Islet of Langerhans (tissue), 1 donor: ENCODE measurements at regions not wholly inside any gene's neighbourhood (a gene's known extent, or its start where the extent isn't known, plus 50 kb on each side); places are given as distances from the start of the nearest gene placed in this dataset.

Experiments
- FAIRE-seq: peaks from one replicate; lab custom pipeline; 2011; peaks lifted over from hg19 to GRCh38; lab: Jason Lieb, UNC

DNA sequence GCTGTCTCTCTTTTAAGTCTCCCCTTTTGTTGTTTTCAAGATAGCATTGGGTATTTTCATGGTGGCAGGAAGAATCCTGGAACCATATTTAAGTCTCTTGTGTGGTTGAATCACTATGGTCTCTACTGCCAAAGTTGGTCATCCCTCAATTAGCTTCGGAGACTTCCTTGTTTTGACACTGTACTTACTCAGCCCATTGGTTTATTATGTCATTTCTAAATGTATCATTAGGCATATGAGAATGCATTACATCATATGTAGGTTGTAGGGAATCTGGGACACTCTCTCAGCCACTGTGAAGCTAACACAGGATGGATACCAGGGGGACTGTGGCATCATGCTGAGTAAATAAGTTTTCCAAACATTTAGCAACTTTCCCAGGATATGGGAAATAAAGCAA, 211.8 kb downstream of the DTHD1 start:
- FAIRE-seq, result no peak

DNA sequence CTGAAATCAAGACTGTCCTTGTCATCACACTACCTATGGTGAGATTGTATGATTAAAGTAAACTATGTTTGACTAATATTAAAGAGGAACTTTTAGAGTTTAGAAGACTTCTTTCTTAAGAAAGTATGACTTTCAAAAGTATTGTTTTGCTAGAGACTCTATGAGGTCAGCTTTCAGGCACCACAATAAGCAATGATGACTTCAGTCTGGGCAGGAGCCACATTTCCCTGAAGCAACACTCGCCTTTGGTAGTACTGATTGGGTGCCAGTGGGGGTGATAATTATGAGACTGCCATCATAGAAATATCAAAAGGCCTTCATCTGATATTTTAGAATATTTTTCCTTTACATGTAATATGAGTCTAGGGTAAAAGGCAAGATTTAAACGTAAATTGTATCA, 212.6 kb downstream of the DTHD1 start:
- no peak for FAIRE-seq

DNA sequence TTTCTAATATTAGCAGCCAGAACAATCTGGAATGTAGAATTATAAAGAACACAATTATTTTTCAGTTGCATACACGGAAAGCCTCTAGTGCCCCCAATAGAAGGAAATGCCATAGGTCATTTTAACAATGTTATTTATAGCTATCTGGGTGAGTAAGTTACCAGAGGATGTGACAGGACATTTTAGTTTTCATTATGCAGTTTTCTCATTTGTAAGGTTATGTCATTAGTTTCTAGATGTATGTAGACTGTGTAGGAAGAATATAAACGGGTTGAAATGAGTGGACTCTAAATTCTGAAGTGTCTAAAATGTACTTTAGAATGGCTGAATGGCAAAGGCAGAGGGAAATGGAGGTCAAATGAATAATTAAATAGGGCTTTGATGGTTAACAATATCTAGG, 213.3 kb downstream of the DTHD1 start:
- FAIRE-seq, result no peak

DNA sequence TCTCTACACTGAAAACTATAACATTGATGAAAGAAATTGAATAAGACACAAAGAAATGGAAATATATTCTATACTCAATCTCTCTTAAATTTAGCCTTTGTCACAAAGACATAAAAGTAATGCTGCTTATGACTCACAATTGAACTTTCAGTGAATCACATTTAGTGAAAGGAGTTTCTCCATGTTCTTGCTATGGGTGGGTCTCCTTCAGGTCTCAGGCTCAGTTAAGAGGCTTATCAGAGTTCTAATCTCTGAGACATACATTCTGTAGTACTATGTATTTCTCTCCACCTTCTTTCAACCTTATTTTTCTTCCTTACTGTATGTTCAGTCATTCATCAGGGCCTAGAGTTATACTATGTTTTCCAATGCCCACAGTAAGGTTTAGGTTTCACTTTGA, 220.9 kb downstream of the DTHD1 start:
- no peak for FAIRE-seq

DNA sequence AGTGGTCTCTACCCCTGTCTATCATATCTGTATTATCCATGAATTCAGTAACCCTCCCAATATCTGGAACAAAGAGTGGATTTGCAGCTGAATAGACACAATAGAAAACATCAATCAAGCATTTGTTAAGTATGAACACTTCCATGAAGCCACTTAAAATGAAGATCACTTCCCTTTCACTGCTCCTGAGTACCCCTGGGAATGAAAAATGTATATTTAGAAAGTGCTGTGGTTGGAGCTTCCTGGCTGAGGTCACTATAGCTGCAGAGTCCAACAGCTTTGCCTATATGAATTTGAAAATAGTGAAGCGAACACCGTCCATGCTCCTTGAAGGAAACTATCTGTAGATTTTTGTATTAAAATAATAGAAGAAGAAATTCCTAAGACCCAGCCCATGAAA, 227.0 kb downstream of the DTHD1 start:
- no peak for FAIRE-seq

DNA sequence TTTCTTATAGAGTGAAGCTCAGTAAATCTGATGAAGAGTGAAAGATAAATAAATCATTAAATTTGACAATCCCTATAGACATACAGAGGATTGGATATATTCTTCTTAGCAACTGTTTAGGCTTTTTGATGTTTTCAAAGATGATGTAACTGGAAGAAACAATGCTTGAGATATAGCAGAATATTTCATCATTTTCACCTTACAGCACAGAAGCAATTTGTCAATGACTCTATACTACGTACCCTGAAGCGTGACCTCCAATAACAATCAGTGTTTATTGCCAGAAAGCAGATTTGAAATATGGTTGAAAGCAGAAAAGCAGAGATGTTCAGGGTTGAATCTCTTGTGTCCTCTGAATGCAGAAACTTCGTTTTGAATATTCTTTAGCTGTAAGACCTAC, 228.4 kb downstream of the DTHD1 start:
- FAIRE-seq, result no peak

DNA sequence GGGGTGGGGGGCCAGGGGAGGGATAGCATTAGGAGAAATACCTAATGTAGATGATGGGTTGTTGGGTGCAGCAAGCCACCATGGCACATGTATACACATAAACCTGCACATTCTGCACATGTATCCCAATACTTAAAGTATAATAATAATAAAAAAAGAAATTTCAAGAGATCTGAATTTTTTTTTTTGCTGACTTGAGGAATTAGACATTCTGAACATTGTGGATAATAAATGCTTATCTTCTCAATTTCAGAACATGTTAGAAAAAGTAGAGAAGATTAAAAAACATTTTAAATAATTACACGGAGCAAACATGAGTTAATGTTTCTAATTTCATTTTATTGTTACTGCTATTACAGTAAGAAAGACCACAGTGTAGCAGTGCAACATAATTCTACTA, 230.4 kb downstream of the DTHD1 start:
- FAIRE-seq, result no peak

DNA sequence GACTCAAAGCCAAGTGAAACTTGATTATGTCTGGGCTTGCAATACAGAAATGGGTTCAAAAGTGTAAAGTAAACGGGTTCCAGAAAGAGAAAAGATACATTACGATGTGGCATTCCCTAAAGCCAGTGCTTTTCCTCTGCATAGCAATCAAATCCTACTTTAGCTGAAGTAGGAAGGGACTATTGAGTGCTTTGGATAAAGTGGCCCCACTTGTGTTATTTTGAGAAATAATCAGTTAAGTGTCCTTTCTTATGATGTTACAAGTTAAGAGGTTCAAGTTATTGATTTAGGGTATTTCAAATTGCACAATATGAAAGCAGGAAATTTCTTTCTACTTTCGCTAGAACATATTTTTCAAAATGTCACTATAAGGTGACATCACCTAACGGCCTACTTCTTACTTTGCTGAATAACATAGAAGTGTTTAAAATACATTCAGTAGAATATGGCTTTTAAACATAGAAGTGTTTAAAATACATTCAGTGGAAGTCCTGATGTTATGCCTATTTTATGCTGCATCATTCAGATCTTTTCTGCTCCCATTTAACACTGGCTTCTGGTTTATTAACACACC, 235.2 kb downstream of the DTHD1 start:
- no peak for FAIRE-seq

DNA sequence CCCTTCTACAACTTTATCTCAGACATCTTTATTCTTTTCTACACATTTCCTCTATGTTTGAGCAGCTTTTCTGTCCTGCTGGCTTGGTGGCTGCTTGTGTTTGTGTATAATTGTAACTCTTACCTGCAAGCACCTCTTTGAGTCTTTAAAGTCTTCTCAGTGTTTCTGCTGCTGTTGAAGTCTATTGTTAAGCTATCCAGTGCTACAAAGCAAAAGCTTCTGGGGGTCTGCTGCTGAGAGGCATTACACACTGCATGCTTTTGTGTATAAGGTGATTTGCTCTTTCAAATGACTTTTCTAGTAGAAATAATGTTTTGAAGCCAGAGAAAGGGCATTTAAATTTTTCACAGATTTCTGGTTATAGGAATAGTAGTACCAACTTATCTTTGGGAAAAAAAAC, 241.8 kb downstream of the DTHD1 start:
- no peak for FAIRE-seq

DNA sequence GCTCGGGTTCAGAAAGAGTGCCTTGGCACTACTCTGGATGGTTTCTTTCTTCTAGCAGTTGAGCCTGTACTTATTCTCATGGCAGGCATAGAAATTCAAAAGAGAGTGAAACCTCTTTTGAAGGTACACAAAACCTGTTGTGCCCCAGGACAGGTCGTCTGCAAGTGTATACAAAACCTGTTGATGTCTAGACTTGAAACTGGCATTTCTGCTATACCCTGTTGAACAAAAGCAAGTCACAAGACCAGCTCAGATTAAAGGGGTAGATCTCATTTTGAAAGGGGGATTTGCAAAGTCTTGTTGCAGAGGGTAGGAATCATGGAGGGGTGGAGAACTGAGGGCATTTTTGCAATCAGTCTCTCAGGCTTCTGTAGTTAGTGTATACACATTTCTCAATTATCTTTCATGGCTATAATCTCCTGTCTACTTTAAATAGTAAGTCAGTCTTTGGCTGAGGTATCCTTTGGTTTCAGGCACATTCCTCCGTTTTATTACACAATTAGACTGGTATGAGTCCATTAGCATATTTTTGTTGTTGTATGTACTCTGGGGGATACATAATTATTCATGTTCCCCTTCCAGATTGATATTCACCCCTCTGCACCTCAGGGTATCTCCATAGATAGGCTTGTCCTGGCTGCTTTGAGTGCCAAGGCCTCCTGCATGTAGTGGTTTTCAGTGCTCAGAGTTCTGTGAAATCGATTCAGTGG, 251.4 kb downstream of the DTHD1 start:
- no peak for FAIRE-seq

DNA sequence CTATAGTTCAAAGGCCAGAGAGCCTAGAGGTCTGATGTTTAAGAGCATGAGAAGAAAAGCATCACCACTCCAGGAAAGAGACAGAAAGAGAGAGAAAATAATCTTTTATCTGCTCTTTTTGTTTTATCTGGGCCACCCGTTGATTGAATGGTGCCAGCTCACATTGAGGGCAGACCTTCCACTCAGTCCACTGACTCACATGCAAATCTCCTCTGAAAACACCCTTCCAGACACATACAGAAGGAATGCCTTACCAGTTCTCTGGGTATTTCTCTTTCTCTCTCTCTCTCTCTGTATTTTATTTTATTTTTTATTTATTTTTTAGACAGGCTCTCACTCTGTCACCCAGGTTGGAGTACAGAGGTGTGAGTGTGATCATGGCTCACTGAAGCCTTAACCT, 252.5 kb downstream of the DTHD1 start:
- FAIRE-seq, result no peak

DNA sequence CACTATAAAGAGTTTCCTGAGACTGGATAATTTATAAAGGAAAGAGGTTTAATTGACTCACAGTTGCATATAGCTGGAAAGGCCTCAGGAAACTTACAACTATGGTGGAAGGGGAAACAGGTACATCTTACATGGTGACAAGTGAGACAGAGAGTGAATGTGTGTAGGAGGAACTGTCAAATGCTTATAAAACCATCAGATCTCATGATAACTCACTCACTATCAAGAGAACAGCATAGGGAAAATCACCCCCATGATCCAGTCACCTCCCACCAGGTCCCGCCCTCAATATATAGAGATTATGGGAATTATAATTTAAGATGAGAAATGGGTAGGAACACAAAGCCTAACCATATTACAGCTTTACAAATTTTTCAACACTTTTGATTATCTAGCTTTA, 266.0 kb downstream of the DTHD1 start:
- FAIRE-seq, result no peak

DNA sequence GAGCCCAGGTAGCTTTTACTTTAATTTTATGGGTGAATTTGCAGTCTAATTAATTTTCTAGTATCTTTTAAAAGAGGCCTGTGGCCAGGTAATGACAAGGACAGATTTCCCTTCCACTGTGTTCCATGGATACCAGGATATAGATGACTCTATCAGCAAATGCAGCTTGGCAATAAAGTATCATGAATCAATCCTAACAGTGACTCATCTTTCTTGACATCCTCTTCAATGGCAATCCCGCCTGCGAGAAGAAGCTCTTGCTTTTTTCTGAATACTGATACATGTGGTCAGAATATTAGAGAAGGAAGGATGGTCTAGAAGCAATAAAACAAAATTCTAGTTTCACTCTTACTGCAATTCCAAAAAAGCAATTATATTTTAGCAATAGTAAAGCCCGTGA, 267.8 kb downstream of the DTHD1 start:
- FAIRE-seq, result no peak

DNA sequence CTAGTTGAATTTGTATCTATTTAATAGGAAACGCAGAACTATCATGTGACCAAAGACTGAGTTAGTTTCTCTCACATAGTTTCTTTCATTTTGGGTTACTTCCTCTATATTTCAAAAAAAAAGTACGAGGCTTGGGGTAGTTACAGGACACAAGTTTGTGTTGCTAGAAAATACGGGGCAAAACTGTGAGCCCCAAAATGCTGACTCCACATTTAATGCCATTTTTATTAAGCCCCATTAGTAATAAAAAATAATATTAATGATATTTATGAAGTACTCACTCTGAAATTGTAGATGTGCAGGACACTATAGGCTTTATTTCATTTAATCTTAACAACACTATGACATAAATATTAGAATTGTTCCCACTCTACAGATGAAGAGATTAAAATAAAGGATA, 268.6 kb downstream of the DTHD1 start:
- no peak for FAIRE-seq

DNA sequence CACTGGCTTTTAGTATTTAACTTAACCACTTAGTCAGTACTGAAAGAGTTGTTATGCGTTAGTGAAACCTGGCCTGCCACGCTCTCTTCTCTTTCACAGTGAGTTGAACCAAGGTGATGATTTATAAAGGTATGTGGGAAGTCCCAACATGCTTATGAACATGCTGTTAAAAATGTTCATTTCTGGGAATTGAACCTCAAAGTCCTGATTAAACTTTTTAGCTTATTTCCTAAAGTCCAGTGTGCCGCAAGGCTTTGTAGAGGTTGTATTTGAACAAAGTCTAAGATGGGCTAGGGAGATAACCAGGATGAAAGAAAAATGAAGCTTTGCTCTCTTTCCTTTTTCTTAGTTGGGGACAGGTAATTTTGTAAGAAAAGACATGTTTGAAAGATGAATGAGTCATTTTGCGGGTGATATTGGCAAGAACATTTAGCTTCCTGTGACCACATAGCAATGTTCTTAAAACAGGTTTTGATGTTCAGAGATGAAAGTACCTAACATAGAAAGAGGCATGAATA, 270.3 kb downstream of the DTHD1 start:
- FAIRE-seq, result no peak

DNA sequence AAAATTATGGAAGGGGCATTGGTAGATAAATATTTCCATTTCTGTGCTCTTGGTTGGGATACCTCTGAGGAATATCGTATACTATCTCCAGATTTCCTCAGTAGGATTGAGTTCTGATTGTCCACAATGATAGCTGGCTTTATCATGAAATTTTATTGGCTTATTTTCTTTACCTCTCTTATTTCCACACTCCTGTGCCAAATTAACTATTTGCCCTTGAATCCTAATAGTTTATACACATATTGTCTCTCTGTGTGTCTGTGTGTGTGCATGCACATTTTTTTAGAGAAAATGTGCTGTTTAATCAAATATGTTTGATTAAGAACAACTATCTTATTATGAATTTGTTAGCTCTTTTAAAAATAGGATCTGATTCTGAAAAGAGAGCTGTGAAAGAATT, 271.6 kb downstream of the DTHD1 start:
- no peak for FAIRE-seq

DNA sequence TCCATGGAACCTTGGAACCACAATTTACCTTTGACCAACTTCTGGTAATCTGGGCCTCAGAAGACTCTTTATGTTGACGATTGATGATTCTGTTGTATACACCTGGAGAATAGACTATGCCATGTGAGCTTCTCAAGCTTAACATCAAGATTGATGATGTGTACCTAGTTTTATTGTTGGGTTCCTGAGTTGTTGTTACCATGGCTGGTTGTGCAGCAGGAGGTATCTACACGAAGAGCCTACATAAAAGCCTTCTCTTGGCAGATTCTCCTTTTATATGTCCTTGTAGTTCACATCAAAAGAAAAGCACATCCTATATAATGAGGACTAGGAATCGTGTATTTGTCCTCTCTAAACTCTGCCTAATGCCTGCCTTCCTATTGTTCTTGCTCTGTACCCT, 272.0 kb downstream of the DTHD1 start:
- no peak for FAIRE-seq

DNA sequence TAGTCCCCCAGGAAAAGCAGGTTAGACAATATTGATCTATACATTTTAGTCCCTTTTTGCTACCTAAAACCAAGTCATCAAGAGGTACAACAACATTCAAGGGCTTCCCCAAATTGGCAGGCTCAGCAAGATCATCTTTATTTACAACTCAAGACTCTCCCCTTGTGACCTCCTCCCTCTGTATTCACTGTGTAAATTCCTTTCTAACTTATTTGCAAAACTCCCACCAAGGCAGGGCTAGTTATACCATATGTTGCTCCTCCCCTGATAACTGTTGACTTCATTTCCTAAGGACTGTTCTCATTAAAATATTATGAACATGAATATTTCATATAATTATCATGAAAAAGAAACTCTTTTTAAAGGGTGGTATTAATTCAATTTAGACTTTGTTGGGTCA, 275.6 kb downstream of the DTHD1 start:
- no peak for FAIRE-seq

DNA sequence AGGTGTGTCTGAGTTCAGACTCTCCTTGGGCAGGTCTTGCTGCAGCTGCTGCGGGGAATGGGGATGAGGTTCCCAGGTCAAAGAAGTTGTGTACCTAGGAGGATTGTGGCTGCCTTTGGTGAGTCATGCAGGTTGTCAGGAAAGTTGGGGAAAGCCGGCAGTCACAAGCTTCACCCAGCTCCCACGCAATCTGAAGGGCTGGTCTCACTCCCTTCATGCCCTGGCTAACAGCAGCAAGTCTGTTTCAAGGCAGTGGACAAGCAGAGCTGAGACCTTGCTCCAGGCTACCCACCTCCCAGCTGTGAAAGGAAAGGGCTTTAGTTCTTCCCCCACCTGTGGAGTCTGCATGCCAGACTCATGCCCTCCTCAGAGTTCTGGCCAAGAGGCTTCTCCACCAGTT, 287.2 kb downstream of the DTHD1 start:
- FAIRE-seq, result no peak

DNA sequence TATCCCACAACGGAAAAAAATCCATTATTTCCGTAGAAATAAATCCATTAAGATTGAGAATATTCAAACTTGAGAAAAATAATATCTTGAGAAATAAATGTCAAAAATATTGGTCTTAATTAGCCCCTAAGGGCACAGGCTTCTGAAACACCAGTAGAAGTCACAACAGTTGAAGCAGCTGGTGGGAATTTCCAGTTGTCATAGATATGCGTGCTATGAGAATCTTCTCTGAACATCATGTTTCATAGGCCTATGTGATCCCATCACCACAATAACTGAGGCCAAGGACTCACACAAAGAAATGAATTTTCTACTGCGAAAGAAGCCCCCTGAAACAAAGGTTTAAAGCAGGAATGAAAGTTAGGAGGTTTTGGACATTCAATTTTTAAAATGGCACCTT, 292.0 kb downstream of the DTHD1 start:
- no peak for FAIRE-seq

DNA sequence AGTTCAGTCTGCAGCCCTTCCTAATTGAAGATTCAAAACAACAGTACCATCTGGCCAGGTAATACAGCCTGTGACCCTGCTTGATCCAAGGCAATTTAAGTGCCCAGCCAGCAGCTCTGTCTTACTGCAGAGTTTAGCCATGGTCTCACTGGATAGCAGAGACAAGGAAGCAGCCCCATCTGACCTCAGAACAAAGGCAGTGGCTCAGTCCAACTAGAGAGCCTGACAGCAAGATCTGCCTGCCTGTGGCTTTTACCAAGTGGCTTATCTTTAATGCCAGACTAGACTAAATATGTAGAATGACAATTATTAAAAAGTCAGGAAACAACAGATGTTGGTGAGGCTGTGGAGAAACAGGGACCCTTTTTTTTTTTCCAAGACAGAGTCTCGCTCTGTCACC, 293.4 kb downstream of the DTHD1 start:
- no peak for FAIRE-seq

DNA sequence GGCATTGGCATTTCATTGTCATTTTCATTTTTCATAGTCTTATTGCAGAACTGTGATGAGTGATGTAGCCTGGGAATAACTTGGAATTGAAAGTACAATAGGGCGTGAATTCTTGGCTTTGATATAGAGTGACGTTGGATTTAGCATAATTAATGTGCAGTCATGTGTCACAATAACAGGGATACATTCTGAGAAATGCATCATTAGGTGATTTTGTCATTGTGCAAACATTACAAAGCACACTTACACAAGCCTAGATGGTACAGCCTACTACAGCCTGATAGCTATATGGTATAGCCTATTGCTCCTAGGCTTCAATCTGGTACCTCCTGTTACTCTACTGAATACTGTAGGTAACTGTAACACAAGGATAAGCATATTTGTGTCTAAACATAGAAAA, 300.8 kb downstream of the DTHD1 start:
- no peak for FAIRE-seq

DNA sequence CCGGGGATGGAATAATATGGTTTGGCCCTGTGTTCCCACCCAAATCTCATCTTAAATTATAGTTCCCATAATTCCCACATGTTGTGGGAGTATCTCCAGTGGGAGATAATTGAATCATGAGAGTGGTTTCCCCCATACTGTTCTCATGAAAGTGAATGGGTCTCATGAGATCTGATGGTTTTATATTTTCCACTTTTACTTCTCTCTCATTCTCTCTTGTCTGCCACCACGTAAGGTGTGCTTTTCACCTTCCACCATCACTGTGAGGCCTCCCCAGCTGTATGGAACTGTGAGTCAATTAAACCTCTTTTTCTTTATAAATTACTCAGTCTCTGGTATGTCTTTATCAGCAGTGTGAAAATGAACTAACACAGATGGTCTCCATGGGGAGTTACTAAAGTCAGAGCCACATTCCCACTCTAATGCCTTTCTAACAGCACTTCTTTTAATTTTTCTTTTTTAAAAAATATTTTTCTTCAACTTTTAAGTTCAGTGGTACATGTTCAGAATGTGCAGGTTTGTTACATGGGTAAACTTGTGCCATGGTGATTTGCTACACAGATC, 306.6 kb downstream of the DTHD1 start:
- no peak for FAIRE-seq

DNA sequence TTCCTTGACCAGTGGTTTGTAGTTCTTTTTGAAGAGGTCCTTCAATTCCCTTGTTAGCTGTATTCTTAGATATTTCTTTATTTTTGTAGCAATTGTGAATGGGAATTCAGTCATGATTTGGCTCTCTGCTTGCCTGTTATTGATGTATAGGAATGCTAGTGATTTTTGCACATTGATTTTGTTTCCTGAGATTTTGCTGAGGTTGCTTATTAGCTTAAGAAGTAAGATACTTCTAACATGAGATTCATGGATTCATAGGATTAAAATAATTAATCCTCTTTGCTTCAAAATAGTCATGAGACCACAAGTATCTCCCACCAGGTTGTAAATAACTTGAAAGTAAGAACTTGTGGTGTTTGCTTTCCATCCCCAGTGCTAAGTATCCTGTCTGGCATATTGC, 308.9 kb downstream of the DTHD1 start:
- no peak for FAIRE-seq
